ENCODE measurements at regions not wholly inside any gene's neighbourhood (a gene's known extent, or its start where the extent isn't known, plus 50 kb on each side); places are given as distances from the start of the nearest gene placed in this dataset.
"Not testable (repeated sequence)": the region's sequence is repeated elsewhere in the genome, so short reads cannot be mapped to it uniquely, and the experiment has no call there.

DNA sequence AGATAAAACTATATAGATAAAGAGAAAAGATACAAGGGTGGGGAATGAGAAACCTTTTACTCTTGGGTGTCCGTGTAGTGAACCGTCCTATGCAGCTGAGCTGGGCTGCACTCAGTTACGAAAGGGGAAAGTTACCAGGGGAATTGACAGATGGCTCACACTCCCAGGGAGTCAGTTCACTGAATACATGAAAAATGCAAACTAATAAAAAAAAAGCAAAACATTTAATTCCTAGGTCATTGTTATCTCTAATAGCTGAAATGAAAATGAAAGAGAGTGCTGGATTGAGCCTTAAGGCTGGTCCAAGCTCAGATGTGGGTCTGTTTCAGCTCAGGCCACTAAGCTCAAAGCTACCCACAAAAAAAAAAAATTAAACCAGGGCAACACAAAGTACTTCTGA is 138.0 kb downstream of the THBS2 start:
- Histone ChIP-seq H3K4me3 (no peak overlapping the region), H3K36me3 (ENCODE audit: insufficient read depth, low read length) (no peaks in the 10 kb centered on the region), H3K9ac (ENCODE audit: insufficient read length) (no peak overlapping the region), H3K9me3 (ENCODE audit: low read depth, low read length) (no peaks in the 10 kb centered on the region), H3K27ac (no peak overlapping the region)
- no peak for DNase-seq (ENCODE audit: low read depth, low spot score)
- no peak for TF ChIP-seq EZH2 (IDR thresholded peaks at IDR 0.05)
- TF ChIP-seq FOXP2 (optimal IDR thresholded peaks at IDR 0.05; ENCODE audit: control extremely low read depth, extremely low read length, insufficient read depth), result no peak
- TF ChIP-seq POLR2AphosphoS5 (IDR thresholded peaks at IDR 0.05; ENCODE audit: borderline replicate concordance, low read depth, low read length), result no peak

DNA sequence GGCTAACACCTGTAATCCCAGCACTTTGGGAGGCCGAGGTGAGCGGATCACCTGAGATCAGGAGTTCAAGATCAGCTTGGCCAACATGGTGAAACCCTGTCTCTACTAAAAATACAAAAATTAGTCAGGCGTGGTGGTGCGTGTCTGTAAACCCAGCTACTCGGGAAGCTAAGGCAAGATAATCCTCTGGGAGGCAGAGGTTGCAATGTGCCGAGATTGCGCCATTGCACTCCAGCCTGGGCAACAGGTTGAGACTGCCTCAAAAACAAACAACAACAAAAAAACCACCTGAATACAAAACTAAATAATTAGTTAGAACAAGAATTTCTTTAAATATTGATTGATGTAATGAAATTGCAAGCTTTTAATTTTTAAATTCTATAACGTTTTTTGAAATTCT is 139.0 kb downstream of the THBS2 start:
- not testable (repeated sequence) for H3K4me3 ChIP-seq; H3K36me3 ChIP-seq (ENCODE audit: insufficient read depth, low read length); H3K9me3 ChIP-seq (ENCODE audit: low read depth, low read length); DNase-seq (ENCODE audit: low read depth, low spot score); H3K27ac ChIP-seq; H3K9ac ChIP-seq (ENCODE audit: insufficient read length)

DNA sequence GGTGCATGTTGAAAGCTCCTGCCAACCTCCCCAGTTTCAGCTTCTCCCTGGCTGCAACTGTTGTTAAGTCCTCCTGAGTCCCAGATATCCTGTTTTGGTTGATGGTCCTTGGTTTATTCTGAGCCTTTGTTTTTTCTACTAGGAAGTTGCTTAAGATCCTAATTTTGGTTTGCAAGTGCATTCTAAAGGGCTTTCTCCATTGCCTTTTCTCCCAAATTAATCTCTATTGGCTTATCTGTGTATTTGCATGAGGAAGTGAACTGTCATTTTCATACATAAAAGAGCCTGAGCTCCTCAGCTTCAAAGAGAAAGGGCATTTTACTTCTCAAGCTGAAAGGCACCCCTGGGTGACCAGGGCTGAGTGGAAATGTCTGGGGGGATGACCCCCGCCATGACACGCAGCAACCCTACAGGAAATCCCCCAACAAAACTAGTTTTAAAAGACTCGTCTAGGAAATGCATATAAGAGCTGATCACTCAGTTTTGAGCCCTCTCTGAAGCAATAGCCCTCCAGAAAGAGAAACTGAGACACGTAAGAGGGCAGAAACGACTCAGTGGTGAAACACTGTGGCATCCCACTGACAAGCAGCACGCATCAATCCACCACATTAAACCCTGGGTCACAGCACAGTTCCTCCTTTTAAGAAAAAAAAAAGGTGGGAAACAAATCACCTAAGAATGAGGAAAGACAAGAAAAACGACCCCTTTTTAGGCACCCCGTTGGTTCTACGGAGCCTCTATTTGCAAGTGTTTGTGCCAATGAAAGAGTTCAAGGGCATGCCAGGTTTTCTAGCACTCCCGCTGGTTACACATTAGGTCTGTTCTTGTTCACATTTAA is 140.9 kb downstream of the THBS2 start:
- H3K9me3 ChIP-seq (ENCODE audit: low read depth, low read length), result no peaks in the 10 kb centered on the region
- no peak overlapping the region for H3K27ac ChIP-seq
- no peak overlapping the region for H3K9ac ChIP-seq (ENCODE audit: insufficient read length)
- no peaks in the 10 kb centered on the region for H3K36me3 ChIP-seq (ENCODE audit: insufficient read depth, low read length)
- H3K4me3 ChIP-seq, result no peak overlapping the region
- TF ChIP-seq POLR2AphosphoS5 (IDR thresholded peaks at IDR 0.05; ENCODE audit: borderline replicate concordance, low read depth, low read length) (no peak), FOXP2 (optimal IDR thresholded peaks at IDR 0.05; ENCODE audit: control extremely low read depth, extremely low read length, insufficient read depth) (no peak), EZH2 (IDR thresholded peaks at IDR 0.05) (no peak)
- DNase-seq (ENCODE audit: low read depth, low spot score), result no peak

DNA sequence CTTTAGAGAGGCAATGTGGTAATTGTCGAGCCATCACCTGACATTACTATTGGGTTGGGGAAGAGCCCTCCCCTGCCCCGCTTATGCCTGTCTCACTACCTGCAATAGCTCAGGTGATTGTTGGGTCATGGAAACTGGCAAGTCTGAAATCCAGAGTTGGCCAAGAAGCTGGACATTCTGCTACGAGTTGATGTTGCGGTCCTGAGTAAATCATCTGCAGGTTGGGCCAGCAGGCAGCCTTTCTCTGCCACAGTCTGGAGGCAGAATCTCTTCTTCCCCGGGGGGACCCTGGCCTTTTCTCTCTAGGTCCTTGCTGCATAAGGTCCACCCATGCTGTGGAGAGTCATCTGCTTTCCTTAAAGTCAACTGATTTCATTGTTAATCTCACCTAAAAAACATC is 142.4 kb downstream of the THBS2 start:
- H3K36me3 ChIP-seq (ENCODE audit: insufficient read depth, low read length), result no peaks in the 10 kb centered on the region
- DNase-seq (ENCODE audit: low read depth, low spot score), result no peak
- no peak overlapping the region for H3K4me3 ChIP-seq
- no peak overlapping the region for H3K9ac ChIP-seq (ENCODE audit: insufficient read length)
- no peak overlapping the region for H3K27ac ChIP-seq
- H3K9me3 ChIP-seq (ENCODE audit: low read depth, low read length), result no peaks in the 10 kb centered on the region
- TF ChIP-seq FOXP2 (optimal IDR thresholded peaks at IDR 0.05; ENCODE audit: control extremely low read depth, extremely low read length, insufficient read depth) (no peak), EZH2 (IDR thresholded peaks at IDR 0.05) (no peak), POLR2AphosphoS5 (IDR thresholded peaks at IDR 0.05; ENCODE audit: borderline replicate concordance, low read depth, low read length) (no peak)

DNA sequence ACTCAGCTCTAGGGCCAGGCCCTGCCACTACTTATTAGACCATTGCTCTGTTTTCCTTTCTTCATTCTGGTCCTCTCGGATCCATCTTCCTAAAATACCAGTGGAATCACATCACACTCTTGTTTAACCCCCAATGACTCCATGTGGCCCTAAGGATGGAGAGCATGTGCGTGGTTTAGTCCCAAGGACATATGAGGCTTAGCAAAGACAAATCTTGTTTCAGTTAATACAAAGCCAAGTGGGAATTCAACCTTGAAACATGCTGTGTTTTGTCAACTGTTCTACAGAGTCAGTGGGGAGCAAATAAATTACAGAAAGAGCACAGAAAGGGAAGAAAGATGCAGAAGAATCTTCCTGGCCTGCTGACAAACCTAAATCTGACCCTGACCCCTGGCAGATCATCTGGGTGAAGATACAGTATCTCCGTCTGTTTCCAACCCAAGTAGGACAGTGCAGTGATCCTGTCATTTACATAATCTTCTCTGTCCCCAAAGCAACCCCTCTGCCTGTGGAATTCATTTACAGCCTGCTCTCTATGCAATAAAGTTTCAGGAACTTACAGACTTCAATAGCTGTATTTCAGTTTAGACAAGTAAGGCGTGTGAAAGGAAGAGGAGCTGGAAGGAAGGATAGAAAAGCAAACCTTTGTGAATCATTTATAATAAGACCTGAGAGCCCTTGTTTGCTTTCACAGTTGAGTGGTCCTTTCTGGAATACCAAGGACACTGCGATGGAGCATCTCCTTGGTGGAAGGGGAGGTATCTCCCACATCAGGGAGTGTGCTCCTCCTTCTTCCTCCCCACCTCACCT is 144.0 kb downstream of the THBS2 start:
- Histone ChIP-seq H3K36me3 (ENCODE audit: insufficient read depth, low read length) (no peaks in the 10 kb centered on the region), H3K4me3 (no peak overlapping the region), H3K9ac (ENCODE audit: insufficient read length) (no peak overlapping the region), H3K9me3 (ENCODE audit: low read depth, low read length) (no peaks in the 10 kb centered on the region), H3K27ac (no peak overlapping the region)
- DNase-seq (ENCODE audit: low read depth, low spot score), result no peak
- TF ChIP-seq EZH2 (IDR thresholded peaks at IDR 0.05), result no peak
- TF ChIP-seq FOXP2 (optimal IDR thresholded peaks at IDR 0.05; ENCODE audit: control extremely low read depth, extremely low read length, insufficient read depth), result no peak
- TF ChIP-seq POLR2AphosphoS5 (IDR thresholded peaks at IDR 0.05; ENCODE audit: borderline replicate concordance, low read depth, low read length), result no peak

DNA sequence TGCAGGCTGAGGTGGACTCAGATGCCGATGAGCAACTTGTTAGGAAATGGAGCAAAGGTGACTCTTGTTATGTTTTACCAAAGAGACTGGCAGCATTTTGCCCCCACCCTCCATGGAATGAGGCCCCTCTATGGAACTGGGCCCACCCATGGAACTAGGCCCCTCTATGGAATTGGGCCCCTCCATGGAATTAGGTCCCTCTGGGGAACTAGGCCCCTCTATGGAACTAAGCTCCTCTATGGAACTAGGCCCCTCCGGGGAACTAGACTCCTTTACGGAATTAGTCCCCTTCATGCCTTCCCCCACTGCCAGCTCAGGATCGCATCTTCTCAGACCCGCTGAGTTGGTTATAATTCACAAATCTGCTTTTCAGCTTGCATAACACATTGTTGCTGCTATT is 144.9 kb downstream of the THBS2 start:
- Histone ChIP-seq H3K9me3 (ENCODE audit: low read depth, low read length) (no peaks in the 10 kb centered on the region), H3K4me3 (no peak overlapping the region), H3K9ac (ENCODE audit: insufficient read length) (no peak overlapping the region), H3K36me3 (ENCODE audit: insufficient read depth, low read length) (no peaks in the 10 kb centered on the region), H3K27ac (no peak overlapping the region)
- no peak for TF ChIP-seq POLR2AphosphoS5 (IDR thresholded peaks at IDR 0.05; ENCODE audit: borderline replicate concordance, low read depth, low read length)
- no peak for DNase-seq (ENCODE audit: low read depth, low spot score)

DNA sequence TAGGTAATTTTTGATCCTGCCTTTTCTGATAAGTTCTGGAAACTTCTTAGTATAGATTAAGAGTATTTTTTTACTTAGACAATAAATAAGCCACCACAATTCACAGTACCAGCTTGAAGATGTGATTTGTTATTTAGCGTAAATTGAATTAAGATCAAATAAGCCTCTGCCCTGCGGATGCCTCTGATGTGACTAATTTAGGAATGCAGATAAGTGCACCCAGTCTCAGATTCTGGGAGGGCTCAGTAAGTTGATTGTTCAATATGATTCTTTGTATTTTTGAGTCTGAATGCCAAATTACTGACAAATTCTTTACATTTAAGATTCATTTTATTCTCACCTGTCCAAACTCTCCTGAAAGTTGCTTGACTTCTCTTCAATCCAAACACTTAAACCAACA is 147.5 kb downstream of the THBS2 start:
- no peak overlapping the region for H3K27ac ChIP-seq
- no peak overlapping the region for H3K9ac ChIP-seq (ENCODE audit: insufficient read length)
- DNase-seq (ENCODE audit: low read depth, low spot score), result no peak
- no peak overlapping the region for H3K4me3 ChIP-seq
- no peaks in the 10 kb centered on the region for H3K36me3 ChIP-seq (ENCODE audit: insufficient read depth, low read length)
- TF ChIP-seq FOXP2 (optimal IDR thresholded peaks at IDR 0.05; ENCODE audit: control extremely low read depth, extremely low read length, insufficient read depth) (no peak), EZH2 (IDR thresholded peaks at IDR 0.05) (no peak)
- H3K9me3 ChIP-seq (ENCODE audit: low read depth, low read length), result no peaks in the 10 kb centered on the region

DNA sequence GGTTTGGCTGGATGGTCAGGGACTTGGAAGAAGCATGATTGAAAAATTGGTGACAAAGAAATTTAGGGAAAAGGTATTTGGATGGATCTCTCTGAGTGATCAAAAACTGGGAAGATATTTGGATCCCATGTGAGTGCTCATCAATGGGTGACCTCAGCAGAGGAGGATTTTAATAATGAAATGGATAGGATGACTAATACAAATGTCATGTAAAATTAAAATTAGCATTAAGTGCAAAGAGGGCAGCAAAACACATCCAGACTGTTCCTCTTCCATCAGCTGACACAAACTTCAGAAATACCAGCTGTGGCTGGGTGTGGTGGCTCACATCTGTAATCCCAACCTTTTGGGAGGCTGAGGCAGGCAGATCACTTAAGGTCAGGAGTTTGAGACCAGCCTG is 151.7 kb downstream of the THBS2 start:
- DNase-seq (ENCODE audit: low read depth, low spot score), result no peak
- no peak for TF ChIP-seq POLR2AphosphoS5 (IDR thresholded peaks at IDR 0.05; ENCODE audit: borderline replicate concordance, low read depth, low read length)
- TF ChIP-seq EZH2 (IDR thresholded peaks at IDR 0.05), result no peak
- no peak for TF ChIP-seq FOXP2 (optimal IDR thresholded peaks at IDR 0.05; ENCODE audit: control extremely low read depth, extremely low read length, insufficient read depth)
- no peaks in the 10 kb centered on the region for H3K9me3 ChIP-seq (ENCODE audit: low read depth, low read length)
- H3K36me3 ChIP-seq (ENCODE audit: insufficient read depth, low read length), result no peaks in the 10 kb centered on the region
- no peak overlapping the region for H3K4me3 ChIP-seq
- H3K9ac ChIP-seq (ENCODE audit: insufficient read length), result no peak overlapping the region
- H3K27ac ChIP-seq, result no peak overlapping the region
